ENCODE measurements at regions not wholly inside any gene's neighbourhood (a gene's known extent, or its start where the extent isn't known, plus 50 kb on each side); places are given as distances from the start of the nearest gene placed in this dataset.
"Not testable (repeated sequence)": the region's sequence is repeated elsewhere in the genome, so short reads cannot be mapped to it uniquely, and the experiment has no call there.

DNA sequence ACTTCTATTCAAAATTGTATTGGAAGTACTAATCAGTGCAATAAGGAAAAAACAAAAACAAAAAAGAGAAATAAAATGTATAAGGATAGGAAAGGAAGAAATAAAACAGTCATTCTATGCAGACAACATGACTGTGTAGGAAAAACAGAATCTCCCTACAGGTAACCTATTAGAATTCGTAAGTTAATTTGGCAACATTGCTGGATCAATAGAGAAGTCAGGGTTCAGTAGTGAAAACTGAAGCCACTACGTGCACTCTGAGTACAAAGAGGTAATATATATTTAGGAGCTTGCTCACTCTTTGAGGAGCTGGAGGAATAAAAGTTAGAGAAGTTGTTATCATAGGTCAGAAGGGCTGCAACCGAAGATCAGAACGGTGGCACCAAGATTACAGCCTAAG is 84.0 kb upstream of the BMAL1 start:
- Histone ChIP-seq H3K27me3 (no peaks in the 10 kb centered on the region), H3K27ac (no peak overlapping the region), H3K4me3 (no peak overlapping the region), H3K9ac (ENCODE audit: low read depth in 2 of 2, low read length in 2 of 2) (no peak overlapping the region), H3K36me3 (no peaks in the 10 kb centered on the region), H3K9me3 (no peaks in the 10 kb centered on the region), H3K4me1 (no peaks in the 10 kb centered on the region)
- no peak for DNase-seq
- TF ChIP-seq, protein P1, sequence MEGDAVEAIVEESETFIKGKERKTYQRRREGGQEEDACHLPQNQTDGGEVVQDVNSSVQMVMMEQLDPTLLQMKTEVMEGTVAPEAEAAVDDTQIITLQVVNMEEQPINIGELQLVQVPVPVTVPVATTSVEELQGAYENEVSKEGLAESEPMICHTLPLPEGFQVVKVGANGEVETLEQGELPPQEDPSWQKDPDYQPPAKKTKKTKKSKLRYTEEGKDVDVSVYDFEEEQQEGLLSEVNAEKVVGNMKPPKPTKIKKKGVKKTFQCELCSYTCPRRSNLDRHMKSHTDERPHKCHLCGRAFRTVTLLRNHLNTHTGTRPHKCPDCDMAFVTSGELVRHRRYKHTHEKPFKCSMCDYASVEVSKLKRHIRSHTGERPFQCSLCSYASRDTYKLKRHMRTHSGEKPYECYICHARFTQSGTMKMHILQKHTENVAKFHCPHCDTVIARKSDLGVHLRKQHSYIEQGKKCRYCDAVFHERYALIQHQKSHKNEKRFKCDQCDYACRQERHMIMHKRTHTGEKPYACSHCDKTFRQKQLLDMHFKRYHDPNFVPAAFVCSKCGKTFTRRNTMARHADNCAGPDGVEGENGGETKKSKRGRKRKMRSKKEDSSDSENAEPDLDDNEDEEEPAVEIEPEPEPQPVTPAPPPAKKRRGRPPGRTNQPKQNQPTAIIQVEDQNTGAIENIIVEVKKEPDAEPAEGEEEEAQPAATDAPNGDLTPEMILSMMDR (IDR thresholded peaks at IDR 0.05), result no peak
- intact Hi-C loops (cut with DNase I), result no loop called here

GRCh38 chr11:13197374-13197773 is 80.2 kb upstream of the BMAL1 start:
- H3K4me3 ChIP-seq; H3K9me3 ChIP-seq; H3K27ac ChIP-seq; H3K36me3 ChIP-seq; intact Hi-C loops (cut with DNase I); H3K9ac ChIP-seq (ENCODE audit: low read depth in 2 of 2, low read length in 2 of 2); H3K27me3 ChIP-seq; DNase-seq; H3K4me1 ChIP-seq: not testable (repeated sequence)

DNA sequence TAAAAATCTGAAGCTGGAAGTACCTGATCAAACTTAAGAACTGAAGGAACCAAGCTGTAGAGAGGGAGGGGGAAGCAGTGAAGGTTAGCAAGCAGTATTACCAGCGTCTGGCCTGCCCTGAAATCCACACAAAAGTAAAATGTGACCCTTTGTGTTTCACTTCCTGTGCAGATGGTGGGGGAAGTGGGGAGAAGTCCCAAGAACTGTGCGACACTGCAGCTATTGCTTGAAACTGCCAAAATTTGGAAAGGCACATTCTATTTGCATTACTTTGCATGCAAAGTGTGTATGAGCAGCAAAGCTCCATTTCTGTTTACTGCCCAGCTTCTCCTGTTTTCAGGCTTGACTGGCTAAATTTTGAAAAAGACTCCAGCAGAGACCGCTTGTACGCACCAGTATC is 72.1 kb upstream of the BMAL1 start:
- H3K9me3 ChIP-seq, result no peaks in the 10 kb centered on the region
- no peak for DNase-seq
- no peak overlapping the region for H3K9ac ChIP-seq (ENCODE audit: low read depth in 2 of 2, low read length in 2 of 2)
- TF ChIP-seq, protein P1 (IDR thresholded peaks at IDR 0.05), result no peak
- no peaks in the 10 kb centered on the region for H3K36me3 ChIP-seq
- no peak overlapping the region for H3K27ac ChIP-seq
- H3K27me3 ChIP-seq, result no peaks in the 10 kb centered on the region
- no peaks in the 10 kb centered on the region for H3K4me1 ChIP-seq
- intact Hi-C loops (cut with DNase I), result no loop called here
- no peak overlapping the region for H3K4me3 ChIP-seq

DNA sequence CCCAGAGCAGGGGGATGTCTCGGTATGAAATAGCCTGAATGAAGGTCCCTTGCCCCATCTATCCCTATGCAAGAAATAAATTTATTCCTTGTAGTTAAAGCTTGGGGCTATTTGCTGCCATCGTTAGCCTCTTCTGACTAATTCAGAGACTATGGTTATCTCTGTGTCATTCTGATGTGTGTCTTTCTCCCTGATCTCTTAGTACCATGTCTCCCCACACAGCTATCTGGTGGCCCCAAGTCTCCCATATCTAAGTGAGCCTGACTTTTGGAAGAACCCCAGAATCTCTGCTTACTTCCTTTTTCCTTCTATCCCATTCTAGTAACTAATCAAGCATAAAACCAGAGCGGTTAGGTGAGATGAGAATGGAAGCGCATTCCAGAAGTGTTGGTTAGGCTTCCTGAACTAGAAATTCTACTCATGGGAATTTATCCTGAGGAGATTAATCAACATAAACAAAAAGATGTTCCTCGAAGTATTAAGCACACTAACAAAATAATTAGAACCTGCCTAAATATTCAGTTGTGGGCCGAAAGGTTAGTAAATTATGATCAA is 71.4 kb upstream of the BMAL1 start:
- intact Hi-C loops (cut with DNase I), result no loop called here
- no peak overlapping the region for H3K9ac ChIP-seq (ENCODE audit: low read depth in 2 of 2, low read length in 2 of 2)
- TF ChIP-seq, protein P1 (IDR thresholded peaks at IDR 0.05), result no peak

GRCh38 chr11:13207270-13207664 is 70.3 kb upstream of the BMAL1 start:
- Histone ChIP-seq H3K4me1 (no peaks in the 10 kb centered on the region), H3K36me3 (no peaks in the 10 kb centered on the region), H3K27me3 (no peaks in the 10 kb centered on the region), H3K9ac (ENCODE audit: low read depth in 2 of 2, low read length in 2 of 2) (peak overlapping the region in 1 of 2 donors; percentile 76), H3K27ac (peak overlapping the region; percentile 54), H3K4me3 (peak overlapping the region; percentile 22), H3K9me3 (no peaks in the 10 kb centered on the region)
- intact Hi-C loops (cut with DNase I), result no loop called here
- TF ChIP-seq, protein P1 (IDR thresholded peaks at IDR 0.05), result no peak
- no peak for DNase-seq

More for the DNA sequence above, 71.4 kb upstream of the BMAL1 start:
- no peaks in the 10 kb centered on the region for H3K36me3 ChIP-seq
- H3K9me3 ChIP-seq, result no peaks in the 10 kb centered on the region
- no peak overlapping the region for H3K27ac ChIP-seq
- DNase-seq, result no peak
- no peaks in the 10 kb centered on the region for H3K27me3 ChIP-seq
- H3K4me3 ChIP-seq, result no peak overlapping the region
- no peaks in the 10 kb centered on the region for H3K4me1 ChIP-seq

DNA sequence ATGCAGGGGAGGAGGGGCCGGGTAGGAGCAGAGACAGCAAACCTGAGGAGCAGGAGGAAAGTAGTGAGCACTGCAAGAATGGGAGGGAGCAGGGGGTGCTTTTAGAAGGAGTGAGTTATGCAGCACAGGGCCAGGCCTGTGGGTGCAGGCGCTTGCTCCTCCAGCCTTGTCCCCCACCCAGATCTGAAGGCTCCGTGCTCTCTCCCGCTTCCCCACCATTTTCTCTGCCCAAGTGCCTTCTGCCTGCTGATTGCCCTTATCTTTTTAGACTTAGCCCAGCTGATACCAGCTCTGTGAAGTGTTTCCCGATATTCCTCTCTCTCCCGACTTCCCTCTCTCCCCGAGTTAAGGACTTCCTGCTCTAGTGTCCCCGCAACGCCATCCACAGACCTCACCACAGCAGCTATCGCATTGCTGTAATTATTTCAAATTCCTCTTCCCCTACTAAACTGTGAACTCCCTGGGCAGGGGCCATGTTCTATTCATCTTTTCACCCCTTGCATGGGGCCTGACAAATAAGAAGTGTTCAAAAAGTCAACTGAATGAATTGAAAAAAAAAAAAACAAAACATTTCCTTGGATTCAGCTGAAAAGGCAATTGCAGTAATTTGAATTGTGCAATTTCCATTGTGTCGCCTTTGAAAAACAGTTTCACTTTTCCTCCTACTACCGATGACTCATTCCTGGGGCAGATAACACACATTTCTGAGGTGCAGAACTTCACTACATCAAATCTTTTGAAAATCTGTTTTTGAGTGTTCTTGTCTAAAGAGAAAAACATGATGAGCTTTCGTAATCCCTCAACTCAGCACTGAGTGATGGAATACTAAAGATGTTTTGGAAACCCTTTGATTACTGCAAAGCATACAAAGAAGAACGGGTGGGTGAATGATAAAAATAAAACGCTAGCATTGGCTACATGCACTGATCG is 69.7 kb upstream of the BMAL1 start:
- TF ChIP-seq, protein P1 (IDR thresholded peaks at IDR 0.05), result no peak
- Histone ChIP-seq H3K4me1 (no peaks in the 10 kb centered on the region), H3K9me3 (no peaks in the 10 kb centered on the region), H3K9ac (ENCODE audit: low read depth in 2 of 2, low read length in 2 of 2) (peak overlapping the region; percentile 44 to 76), H3K27ac (peak overlapping the region; percentile 54), H3K27me3 (no peaks in the 10 kb centered on the region), H3K4me3 (peak overlapping the region; percentile 22), H3K36me3 (no peaks in the 10 kb centered on the region)
- intact Hi-C loops (cut with DNase I), result no loop called here
- peak; percentile 54 for DNase-seq
